ENCODE measurements at regions not wholly inside any gene's neighbourhood (a gene's known extent, or its start where the extent isn't known, plus 50 kb on each side); places are given as distances from the start of the nearest gene placed in this dataset.
"Not testable (repeated sequence)": the region's sequence is repeated elsewhere in the genome, so short reads cannot be mapped to it uniquely, and the experiment has no call there.

DNA sequence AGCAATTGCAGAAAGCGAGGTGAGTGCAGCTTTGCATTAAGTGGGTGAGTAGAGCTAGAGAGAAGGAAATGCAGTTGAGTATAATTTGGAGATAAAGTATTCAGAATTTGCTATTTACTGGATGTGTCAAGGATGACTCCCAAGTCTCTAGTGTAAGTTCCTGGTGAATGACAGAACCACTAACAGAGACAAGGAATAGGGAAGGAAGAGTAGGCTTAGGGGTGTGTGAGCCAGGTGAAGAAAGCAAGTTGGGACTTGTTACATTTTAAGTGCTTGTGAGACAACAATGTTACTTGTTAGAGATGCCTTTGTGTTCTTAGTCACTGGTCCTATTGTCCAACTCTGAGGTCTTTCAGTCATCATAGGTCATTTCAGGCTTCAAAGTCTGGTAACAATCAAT, 70.8 kb downstream of the TBC1D26 start:
- not testable (repeated sequence) for DNase-seq

DNA sequence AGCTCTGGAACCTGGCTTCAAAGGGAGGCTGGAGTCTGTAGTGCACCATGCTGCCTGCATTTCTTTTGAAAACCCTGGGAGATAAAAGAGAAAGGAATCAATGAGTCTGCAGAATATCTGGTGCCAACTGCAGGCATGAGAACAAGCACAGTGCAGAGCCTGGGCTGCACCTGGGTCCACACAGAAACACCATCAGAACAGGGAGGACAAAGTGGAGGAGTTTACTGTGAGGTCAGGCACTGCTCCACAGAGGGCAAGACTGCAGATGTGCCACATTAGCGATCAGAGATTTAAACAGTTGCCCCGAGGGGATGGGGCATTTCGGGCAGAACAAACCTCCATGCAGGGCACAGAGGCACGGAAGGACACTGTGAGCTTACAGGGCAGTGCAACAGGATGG, 74.7 kb downstream of the TBC1D26 start:
- DNase-seq = not testable (repeated sequence)

DNA sequence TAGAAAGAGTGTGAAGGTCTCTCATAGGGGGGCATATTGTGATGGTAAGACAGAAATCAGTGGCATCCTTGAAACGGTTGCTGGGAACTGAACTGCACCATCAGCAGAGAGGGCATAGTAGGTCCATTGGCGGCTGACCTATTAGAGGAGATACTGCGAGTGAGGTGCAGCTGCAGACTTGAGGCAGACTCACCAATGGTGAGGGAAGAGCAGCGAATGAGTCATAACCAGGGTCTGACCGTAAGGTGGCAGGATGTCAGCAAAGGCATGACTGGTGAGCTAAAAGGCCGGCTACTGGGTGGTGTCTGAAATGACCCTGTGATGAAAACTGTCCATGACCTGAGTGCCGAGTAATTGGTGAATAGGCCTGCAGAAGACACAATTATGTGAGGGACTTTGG, 81.3 kb downstream of the TBC1D26 start:
- not testable (repeated sequence) for DNase-seq

DNA sequence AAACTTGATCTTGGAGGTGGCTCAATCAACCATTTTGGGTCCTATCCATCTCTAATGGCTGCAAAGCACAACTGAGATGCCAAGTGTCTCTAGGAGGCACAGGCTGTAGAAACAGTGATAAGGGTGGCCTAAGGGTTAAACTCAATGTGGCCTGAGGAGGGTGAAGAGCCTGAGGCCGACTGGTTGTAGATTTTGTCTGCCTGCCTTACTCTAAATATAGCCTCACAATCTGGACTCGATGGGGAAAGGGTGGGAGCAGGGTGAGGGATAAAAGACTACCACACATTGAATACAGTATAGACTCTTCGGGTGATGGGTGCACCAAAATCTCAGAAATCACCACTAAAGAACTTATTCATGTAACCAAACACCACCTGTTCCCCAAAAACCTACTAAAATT, 81.9 kb downstream of the TBC1D26 start:
- DNase-seq = not testable (repeated sequence)

DNA sequence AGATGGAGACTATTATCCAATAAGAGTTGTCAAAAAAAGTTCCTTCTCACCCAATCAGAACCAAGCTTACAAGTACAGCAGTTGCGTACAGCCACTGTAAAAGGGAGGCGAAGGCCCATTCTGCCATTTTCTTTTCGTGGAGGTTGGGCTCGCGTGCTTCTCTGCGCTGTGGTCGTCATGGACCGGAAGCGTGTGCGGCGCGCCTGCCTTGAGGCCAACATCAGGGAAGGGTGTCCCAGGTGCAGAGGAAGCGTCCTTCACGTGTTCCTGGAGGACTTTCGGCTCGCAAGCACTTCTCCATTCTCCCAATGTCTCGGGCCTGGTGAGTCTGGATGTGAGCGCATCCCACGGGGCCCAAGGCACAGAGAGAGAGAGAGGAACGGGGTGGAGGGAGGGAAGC, 85.8 kb downstream of the TBC1D26 start:
- DNase-seq = not testable (repeated sequence)

DNA sequence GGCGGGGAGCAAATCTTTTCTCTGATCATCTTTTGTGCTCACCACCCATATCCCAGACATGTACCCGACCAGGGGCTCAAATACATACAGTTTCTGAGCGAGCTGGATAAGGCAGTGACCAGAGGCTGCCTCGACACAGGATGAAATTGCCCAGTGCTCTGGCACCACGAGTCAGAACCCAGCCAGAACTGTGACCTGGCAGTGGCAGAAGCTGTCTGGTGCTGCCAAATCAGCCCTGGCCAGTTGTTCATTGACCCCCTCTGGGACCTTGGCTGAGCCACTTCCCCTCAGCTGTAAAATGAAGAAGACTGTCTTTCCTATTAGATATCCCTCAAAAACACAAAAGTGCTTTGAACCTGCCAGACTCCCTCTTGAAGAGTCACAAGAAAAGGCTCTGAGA, 90.2 kb downstream of the TBC1D26 start:
- not testable (repeated sequence) for DNase-seq

DNA sequence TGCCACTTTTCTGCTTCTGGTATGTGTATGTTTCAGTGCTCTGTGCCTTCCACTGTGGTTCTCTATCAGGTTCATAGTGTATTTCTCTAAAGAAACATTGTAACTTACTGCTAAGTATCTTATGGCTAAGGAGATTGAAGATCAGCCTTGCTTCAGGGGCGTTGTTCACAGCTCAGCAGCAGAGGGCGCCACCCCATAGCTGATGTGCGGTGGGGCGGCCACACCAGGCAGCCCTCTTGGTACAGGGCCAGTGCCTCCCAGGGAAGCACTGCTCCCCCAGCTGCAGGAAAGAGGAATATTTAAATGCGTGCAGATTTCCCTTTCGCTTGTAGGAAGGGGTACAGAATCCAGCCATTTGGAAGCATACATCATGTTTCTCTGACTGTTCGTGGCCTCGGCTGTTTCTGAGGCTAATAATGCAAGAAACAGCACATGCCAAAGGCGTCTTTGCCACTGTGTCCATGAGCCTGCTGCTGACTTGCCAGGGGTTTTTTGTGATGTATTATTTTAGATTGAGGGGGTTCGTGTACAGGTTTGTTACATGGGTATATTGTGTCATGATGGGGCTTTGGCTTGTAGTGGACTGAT, 96.7 kb downstream of the TBC1D26 start:
- DNase-seq = peak; percentile 50

DNA sequence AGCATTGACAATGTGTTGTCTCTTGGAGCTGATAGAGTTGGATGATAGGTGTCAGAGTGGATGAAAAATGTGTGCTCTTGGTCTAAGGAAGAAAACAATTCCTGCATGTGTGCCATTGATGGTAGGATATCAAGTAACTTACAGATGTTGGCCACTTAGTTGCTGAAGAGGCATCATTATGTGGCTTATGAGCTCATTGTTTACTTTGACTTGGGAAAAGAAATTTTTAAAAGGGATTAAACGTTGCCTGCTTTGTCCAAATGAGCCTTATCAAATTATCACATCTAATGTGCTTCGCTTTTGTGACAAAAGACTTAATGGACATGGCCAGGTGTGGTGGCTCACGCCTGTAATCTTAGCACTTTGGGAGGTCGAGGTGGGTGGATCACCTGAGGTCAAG, 98.1 kb downstream of the TBC1D26 start:
- not testable (repeated sequence) for DNase-seq

DNA sequence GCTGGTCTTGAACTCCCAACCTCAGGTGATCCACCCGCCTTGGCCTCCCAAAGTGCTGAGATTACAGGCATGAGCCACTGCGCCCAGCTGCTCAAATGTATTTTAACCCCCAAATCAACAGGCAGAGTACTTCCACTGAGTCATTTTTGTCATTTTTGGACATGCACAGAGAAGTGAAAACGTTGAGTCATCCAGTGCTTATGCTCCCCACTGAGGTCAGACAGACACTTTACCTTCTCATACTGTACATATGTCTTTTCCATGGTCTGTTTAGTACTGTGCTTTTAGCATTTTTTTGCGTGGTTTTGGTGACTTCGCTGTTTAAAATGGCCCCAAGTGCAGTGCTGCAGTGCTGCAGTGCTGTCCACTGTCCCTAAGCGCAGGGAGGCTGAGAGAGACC, 99.1 kb downstream of the TBC1D26 start:
- DNase-seq = not testable (repeated sequence)

DNA sequence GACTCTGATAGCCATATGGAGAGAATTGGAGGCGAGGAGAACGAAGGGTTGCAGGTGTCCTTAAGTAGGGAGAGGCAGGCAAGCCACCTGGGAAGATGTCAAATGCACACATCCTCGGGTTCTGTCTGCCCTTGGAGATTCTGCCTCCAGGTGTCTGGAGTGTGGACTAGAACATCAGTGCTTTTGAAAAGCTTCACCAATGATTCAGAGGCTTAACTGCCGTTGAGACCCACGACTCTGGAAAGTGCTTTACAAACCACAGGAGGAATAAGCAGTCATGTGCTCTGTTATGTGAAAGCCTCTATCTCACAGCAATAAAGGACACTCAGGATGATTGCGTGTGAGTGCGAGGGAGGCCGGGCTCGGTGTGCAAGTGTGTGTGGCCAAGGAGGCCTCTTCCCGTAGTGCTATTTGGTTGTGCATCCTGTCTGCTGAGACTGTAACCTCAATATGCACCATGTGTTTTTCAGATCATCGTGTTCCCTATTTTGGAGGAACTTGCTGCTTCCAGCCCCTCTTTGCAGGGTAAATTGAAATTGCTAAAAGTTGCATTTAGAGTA, 100.9 kb downstream of the TBC1D26 start:
- DNase-seq = not testable (repeated sequence)

DNA sequence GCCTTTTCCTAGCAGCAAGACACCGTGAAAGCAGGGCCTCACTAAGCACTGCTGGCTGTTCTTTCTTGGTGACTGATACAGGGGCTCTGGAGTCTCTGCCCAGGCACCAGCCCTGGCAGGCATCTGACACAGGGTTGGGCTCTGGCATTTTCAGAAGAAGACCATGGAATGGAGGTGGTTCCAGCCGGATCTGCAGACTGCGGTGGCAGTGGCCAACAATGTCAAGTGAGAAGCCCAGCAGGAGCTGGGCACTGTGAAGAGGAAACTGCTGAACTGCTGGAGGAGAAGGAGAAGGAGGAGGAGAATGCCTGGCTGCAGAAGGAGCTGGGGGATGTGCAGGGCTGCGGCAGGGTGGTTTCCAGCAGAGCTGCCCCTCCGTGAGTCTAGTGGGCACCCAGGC, 101.8 kb downstream of the TBC1D26 start:
- DNase-seq = not testable (repeated sequence)

DNA sequence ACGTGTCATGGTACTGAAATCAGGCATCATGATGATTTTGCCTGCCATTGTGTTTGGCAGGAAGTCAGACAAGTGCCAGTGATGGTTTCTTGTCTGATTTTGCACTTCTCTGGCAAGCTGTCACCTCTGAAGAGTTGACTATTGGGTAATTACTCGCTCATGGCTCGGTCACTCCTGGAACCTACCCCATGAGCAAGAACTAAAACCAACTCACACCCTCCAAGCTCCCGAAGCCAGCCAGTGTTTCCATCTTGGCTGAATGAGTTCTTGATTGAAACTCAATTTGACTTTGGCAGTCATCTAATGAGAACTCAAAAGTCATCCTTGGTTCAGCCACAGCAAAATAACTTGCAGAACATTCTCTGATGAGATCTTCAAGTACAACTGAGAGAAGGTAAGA, 103.4 kb downstream of the TBC1D26 start:
- DNase-seq = not testable (repeated sequence)

DNA sequence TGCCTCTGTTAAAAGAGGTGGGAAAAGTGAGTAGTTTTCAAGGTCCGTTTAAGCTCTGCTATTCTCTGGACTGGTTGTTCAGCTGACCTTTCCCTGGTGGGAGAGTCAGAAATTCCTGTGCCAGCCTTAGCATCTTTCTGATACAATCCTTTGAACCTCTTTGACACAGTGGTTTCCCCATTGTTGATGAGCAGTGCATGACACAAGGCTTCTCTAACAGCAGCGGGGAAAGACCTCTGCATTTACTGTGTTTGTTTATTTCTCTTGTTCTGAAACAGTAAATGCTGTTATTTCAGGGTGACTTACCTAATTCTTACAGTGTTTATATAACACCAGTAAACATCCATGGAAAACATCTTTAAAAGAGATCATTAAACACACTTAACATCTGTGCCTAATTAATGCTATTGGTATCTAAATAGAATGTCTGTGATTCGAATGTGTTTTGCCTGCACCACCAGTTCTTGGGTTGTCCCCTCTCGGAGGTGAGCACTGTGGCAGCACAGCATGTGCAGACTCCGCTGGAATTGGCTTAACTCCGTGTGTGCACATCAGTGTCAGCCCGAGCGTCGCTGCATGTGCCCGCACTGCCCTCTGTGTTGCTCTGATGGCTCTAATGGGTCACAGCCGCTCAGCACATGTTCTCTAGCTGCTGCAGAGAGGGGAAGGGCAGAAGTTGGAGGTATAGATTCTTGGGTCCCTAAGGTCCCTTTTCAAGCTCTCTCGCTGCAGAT, 104.3 kb downstream of the TBC1D26 start:
- DNase-seq = not testable (repeated sequence)

DNA sequence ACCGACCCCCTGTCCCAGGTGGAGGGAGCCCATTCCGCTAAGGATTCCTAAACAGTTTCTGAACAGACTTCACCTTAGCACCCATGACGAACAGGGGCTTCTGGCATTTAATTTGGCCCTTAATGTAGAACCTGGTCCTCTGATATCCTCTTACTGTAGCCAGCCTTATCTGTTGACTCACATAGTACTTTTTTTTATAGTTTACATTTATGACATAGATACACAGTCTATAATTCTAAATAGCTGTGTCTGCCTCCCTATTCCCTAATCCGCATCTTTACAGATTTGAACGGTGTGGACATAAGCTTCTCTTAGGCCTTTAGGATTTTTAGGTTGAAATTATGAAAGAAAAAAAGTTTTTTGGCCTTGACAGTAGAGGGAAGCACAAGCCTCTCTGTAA, 104.9 kb downstream of the TBC1D26 start:
- not testable (repeated sequence) for DNase-seq

DNA sequence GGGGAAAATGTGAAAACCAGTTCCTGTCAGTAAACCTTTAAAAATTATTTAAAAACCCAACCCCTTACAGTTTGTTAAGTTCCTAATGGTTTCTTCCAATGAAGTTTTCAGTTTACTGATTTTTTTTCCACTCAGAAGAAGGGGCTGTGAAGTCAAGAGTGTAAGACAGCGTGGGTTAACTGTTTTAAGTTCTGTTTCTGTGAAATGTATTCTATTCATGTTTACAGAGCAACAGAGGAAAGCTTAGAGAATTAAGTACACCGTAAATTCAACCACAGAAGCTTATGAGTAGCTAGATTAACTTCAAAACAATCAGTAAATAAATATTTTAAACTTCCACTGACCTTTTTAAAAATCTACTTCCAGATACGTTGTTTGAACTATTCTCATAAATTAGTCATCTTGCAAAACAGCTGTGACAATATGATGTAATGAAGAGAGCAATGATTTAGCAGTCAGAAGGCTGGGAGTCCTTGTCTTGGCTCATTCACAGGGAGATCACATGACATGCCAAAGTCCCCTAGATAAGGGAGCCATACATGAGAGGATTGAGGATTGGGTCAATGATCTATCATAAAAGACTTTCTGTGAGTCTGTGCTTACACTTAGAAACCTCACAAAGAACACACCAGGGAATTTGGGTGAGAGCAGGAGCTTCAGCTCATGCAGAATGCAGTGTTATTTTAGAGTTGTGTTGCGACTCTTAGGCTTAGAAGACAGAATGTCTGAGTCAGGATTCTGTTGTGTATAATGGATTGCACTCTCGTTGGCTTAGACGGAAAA, 97.3 kb upstream of the ADORA2B start:
- DNase-seq = not testable (repeated sequence)

DNA sequence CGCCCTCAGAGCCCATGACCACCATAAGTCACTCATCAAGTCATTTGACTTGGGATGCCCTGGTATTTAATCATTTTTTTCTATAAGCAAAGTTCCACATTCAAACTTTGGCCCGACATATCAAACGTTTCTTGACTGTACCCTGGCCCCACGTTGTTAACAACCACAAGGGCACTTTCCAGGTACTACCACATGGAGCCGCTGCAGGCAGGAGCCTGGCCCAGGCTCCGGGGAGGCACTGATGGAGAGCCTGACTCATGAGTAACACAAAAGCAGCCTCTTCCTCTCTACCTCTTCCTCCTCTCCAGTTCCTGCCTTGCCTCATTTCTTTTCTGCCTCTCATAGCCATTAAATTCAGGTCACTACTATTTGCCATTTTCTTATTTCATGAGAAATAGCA, 95.9 kb upstream of the ADORA2B start:
- not testable (repeated sequence) for DNase-seq

DNA sequence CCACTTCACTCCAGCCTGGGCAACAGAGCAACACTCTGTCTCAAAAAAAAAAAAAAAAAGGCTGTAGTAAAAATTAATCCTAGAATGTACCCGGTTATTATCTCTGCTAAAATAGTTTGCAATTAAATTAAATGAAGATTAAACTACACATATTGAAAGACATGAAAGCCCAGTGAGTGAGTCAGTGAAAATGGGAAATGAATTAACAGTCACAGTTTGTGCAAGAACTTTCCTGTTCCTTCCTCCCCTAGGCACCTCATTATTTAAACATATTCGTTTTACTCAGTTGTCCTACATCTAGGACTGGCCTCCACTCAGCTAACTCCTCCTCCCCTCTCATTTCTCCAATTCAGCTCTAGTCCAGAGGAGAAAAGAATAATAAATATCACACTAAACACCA, 94.9 kb upstream of the ADORA2B start:
- DNase-seq = not testable (repeated sequence)

DNA sequence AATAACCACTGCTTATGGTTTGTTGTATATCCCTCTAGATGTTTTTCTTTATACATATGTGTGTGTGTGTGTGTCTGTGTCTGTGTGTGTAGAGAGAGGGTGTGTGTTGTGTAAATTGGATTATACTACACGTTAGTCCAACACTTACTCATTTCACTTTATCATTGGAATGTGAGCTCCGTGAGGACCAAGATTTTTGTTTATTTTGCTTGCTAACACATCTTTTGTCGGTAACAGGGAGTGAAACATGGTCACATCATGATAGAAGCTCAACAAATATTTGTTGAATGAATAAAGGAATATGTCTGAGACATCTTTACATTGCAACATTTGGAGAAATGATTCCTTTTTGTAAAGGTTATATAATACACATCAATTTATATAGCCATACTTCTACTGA, 94.2 kb upstream of the ADORA2B start:
- not testable (repeated sequence) for DNase-seq

DNA sequence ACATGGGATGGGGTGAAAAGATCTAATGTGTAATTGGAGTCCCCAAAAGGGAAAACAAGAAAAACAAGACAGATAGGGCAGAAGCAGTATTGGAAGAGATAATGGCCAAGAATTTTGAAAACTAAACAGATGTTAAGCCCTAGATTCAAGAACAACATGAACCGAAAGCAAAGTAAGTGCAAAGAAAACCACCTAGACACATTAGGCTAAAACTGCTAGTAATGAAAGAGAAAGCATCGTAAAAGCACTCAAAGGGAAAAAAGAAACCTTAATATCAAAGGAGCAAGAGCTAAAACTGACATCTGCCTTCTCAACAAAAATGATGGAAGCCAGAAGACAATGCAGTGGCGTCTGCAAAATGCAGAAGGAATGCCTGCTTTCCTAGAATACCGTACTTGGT, 92.1 kb upstream of the ADORA2B start:
- DNase-seq = not testable (repeated sequence)

DNA sequence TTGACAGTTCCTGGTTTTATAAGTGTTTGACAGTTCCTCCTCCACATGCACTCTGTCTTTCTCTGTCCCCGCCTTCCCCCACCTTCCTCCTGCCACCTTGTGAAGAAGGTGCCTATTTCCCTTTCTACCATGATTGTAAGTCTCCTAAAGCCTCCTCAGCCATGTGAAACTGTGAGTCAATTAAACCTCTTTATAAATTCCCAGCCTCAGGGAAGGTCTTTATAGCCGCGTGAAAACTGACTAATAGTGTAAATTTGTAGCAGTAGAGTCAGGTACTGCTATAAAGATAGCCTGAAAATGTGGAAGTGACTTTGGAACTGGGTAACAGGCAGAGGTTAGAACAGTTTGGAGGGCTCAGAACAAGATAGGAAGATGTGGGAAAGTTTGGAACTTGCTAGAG, 88.7 kb upstream of the ADORA2B start:
- DNase-seq = not testable (repeated sequence)

DNA sequence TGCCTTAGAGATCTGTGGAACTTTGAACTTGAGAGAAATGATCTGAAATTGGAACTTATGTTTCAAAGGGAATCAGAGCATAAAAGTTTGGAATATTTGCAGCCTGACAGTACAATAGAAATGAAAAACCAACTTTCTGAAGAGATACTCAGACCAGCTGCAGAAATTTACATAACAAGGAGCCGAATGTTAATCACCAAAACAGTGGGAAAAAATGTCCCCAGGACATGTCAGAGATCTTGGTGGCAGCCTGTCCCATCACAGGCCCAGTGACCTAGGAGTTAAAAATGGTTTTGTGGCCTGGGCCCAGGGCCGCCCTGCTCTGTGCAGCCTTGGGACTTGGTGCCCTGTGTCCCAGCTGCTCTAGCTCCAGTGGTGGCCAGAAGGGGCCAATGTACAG, 88.2 kb upstream of the ADORA2B start:
- DNase-seq = not testable (repeated sequence)

DNA sequence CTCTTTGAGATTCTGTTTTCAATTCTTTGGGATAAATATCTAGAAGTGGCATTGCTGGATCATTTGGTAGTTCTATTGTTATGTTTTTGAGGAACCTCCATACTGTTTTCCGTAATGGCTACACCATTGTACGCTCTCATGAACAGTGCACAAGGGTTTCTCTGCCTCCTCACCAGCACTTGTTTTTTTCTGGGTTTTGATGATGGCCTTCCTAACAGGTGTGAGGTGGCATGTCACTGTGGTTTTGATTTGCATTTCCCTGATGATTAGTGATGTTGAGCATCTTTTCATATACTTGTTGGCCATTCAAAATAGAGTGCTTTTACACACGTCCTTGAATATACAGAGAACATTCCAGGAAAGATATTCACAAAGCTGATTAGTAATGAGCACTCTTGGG, 86.8 kb upstream of the ADORA2B start:
- DNase-seq = not testable (repeated sequence)

DNA sequence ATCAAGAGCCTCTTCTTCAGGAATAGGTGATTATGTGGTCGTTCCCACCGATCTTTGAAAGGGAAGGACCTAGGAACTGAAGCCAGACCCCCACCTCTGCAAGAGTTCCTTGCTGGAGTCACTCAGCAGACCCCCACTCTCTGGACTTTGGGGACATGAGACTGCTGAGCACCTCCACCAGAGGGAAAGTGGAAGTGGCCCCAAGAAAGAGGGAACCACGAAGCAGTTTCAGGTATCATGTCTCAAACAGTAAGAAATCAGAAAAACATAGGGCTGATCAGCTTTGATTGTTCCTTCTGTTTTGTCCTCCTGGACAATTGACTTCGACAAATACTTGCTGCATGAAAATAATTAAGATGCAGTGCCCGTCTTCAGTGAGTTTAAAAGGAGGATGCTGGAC, 84.2 kb upstream of the ADORA2B start:
- DNase-seq = not testable (repeated sequence)
